Umbilical cord (tissue), 1 donor: ENCODE measurements at regions not wholly inside any gene's neighbourhood (a gene's known extent, or its start where the extent isn't known, plus 50 kb on each side); places are given as distances from the start of the nearest gene placed in this dataset.
"Not testable (repeated sequence)": the region's sequence is repeated elsewhere in the genome, so short reads cannot be mapped to it uniquely, and the experiment has no call there.

Experiments used
- DNase-seq: peaks from one replicate; pipeline ENCODE4 v3.0.0-alpha.2; 2015; ENCODE audit warnings: low spot score

DNA sequence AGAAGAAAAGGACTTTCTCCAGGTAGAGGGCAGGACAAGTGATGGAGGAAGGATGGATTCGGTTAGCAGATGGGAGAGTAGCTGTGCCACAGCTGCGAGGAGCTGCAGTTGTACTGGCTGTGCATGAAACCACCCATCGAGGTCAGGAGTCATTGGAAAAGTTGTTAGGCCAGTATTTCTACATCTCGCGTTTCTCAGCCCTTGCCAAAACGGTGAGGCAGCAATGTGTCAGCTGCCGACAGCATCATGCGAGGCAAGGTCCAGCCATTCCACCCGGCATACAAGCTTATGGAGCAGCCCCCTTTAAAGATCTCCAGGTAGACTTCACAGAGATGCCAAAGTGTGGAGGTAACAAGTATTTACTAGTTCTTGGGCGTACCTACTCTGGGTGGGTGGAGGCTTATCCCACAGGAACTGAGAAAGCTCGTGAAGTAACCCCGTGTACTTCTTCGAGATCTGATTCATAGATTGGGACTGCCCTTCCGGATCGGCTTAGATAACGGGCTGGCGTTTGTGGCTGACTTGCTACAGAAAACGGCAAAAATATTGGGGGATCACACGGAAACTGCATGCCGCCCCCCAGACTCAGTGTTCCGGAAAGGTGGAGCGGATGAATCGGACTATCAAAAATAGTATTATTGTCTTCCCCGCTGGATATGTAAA is 105.0 kb upstream of the HMX1 start:
- DNase-seq: not testable (repeated sequence)

DNA sequence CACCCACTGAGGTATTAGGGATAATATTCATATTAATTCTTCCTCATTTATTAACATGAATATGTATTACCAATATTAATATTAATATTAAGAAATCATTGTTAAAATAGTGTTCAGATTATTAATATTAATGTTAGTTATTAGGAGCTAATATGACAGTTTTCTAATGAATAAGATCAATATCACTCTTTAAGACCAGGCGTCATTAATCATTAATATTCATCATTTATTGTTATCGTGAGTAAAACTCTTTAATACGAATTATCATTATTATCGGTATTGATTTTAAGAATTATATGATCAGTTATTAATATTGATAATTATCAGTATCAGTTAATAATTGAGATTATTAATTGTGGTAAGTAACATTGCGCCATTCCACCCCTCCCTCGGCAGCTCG is 101.0 kb upstream of the HMX1 start:
- DNase-seq: not testable (repeated sequence)

- DNase-seq: not testable (repeated sequence)
These were observed 94.3 kb upstream of the HMX1 start for GRCh38 chr4:8965896-8966295.

- DNase-seq: not testable (repeated sequence)
These were observed 92.7 kb upstream of the HMX1 start for GRCh38 chr4:8964201-8964788.

DNA sequence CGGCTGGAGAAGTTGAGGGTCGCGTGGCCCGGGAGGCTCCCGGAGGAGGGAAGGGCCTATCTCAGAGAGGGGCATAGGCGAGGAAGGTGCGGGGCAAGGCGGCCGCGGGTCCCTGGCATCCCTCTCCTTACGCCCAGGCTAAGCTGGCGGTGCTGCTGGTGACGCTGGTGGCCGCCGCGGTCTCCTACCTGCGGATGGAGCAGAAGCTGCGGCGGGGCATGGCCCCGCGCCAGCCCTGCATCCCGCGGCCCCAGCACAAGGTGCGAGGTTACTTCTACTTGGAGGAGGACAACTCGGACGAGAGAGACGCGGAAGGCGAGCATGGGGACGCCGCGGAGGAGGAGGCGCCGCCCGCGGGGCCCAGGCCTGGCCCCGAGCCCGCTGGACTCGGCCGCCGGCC is 91.9 kb upstream of the HMX1 start:
- DNase-seq: not testable (repeated sequence)

DNA sequence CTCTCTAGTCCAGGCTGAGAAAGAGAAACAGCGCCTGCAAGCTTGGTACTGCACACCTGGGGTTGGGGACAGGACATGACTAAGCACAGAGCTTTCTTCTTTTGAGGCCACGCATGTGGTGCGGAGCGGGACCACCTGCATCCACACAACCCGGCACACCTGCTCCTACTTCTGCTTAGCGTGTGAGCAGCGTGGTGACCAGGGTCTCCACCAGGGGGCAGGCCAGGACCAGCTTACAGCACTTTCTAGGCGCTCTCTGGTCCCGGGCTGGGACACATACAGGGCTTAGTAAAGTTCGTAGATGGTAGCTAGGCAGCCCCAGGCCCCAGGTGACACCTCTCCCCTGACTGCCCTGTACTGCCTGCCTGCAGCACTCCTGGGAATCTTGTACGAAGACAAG is 89.7 kb upstream of the HMX1 start:
- peak; percentile 22 for DNase-seq

DNA sequence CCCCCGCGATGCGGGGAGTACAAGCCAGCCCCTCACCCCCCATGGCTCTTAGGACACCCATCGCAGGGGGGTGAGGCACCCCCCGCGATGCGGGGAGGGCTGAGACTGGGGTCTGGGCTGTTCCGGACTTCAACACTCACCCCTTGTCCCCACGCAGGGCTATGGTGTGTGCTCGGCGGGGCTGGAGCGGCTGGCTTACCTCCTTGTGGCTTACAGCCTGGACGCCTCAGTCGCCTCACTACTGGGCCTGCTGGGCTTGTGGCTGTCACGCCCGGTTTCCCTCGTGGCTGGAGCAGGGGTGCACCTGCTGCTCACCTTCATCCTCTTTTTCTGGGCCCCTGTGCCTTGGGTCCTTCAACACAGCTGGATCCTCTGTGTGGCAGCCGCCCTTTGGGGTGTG is 87.8 kb upstream of the HMX1 start:
- DNase-seq: not testable (repeated sequence)

- not testable (repeated sequence) for DNase-seq
These were observed 82.4 kb upstream of the HMX1 start for GRCh38 chr4:8954001-8954400.

- DNase-seq: not testable (repeated sequence)
These were observed 81.2 kb upstream of the HMX1 start for GRCh38 chr4:8952791-8953190.

- not testable (repeated sequence) for DNase-seq
These were observed 80.5 kb upstream of the HMX1 start for GRCh38 chr4:8952109-8952508.

DNA sequence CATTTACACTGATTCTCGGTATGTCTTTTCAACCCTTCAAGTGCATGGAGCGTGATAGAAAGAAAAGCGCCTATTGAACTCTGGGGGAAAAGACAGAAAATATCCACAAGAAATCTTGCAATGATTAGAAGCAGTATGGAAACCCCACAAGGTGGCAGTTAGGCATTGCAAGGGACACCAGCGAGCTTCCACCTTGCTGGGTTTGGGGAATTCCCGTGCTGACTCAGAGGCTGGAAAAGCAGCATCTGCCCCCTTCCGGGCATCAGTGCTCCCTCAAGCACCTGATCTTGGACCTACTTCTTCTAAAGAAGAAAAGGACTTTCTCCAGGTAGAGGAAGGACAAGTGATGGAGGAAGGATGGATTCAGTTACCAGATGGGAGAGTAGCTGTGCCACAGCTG is 73.9 kb upstream of the HMX1 start:
- DNase-seq: not testable (repeated sequence)

GRCh38 chr4:8943367-8943766 is 71.7 kb upstream of the HMX1 start:
- not testable (repeated sequence) for DNase-seq

- DNase-seq: not testable (repeated sequence)
These were observed 70.4 kb upstream of the HMX1 start for GRCh38 chr4:8942088-8942487.

DNA sequence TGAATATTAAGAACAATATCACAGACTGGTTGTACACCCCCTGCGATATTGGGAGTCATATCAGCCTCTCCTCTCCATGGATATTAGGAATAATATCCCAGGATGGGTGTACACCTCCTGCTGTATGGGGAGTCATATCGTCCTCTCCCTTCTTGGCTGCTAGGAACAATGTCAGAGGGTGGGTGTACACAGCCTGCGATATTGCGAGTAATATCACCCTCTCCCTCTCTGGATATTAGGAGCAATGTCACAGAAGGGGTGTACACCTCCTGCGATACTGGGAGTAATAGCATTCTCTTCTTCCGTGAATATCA is 69.8 kb upstream of the HMX1 start:
- DNase-seq: not testable (repeated sequence)

DNA sequence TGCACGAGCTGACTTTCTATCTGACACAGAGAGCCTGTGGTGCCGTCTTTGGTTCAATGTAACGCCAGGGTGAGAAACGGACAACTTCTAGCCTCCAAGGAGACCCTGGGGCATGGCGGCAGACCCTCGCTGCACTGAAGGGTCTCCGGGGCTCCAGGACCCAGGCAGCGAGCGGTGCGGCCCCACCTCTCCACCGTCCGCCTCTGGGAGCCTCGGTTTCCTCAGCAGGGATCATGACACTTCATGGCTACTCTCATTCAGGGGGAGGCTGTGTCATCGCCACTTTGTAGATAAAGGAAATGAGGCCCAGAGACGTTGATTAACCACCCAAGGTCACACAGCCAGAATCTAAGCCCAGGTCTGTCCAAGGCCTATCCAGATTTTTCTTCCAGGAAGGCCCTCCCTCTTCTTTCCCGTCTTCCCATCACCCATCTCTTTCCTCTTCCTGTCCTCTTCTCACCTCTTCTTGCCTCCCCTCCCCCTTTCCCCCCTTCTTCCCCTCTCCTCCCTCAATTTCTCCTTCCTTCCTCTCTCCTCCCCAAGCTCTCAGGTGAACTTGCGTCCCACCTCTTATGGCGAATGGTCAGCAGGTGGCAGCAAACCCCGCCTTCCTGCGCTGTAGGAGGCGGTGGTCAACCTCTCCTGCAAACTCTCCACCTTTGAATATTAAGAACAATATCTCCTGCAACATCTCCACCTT is 69.3 kb upstream of the HMX1 start:
- DNase-seq: no peak

GRCh38 chr4:8939840-8940742 is 68.5 kb upstream of the HMX1 start:
- DNase-seq: peak; percentile 86

- peak; percentile 2 for DNase-seq
These were observed 67.7 kb upstream of the HMX1 start for GRCh38 chr4:8939160-8939839.

DNA sequence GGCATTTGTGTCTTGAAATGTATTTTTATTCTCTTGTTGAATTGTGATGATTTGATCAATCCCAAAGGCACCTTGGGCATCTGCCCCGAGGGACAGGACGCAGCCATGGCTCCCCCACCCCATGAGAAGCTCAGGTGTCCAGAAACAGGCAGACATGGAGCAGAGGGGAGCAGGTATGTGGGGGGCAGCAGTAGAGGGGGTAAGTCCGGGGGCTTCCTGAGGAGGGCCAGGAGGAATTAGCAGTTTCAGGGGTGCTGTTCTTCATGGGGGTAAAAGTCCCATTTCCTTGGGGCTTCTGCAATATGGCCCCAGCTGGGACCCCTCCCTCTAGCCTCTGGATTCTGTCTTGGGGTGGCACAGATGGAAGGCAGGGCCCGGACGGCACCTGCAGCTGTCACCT is 67.0 kb upstream of the HMX1 start:
- DNase-seq: no peak

GRCh38 chr4:8938137-8938536 is 66.5 kb upstream of the HMX1 start:
- DNase-seq: no peak

GRCh38 chr4:8932884-8933283 is 61.2 kb upstream of the HMX1 start:
- DNase-seq: no peak

GRCh38 chr4:8928074-8928473 is 56.4 kb upstream of the HMX1 start:
- DNase-seq: no peak

GRCh38 chr4:8922481-8922880 is 50.8 kb upstream of the HMX1 start:
- DNase-seq: no peak
